ENCODE measurements at regions not wholly inside any gene's neighbourhood (a gene's known extent, or its start where the extent isn't known, plus 50 kb on each side); places are given as distances from the start of the nearest gene placed in this dataset.
"Not testable (repeated sequence)": the region's sequence is repeated elsewhere in the genome, so short reads cannot be mapped to it uniquely, and the experiment has no call there.

- DNase-seq, result not testable (repeated sequence)
These were observed 235.4 kb upstream of the SULF2 start for GRCh38 chr20:48020696-48021095.

GRCh38 chr20:48019940-48020339 lies 234.7 kb upstream of the SULF2 start:
- DNase-seq, result no peak

GRCh38 chr20:48019496-48019895 lies 234.2 kb upstream of the SULF2 start:
- DNase-seq, result no peak

GRCh38 chr20:48018851-48019250 lies 233.6 kb upstream of the SULF2 start:
- DNase-seq, result not testable (repeated sequence)

GRCh38 chr20:48017992-48018391 lies 232.7 kb upstream of the SULF2 start:
- no peak for DNase-seq

GRCh38 chr20:48017509-48017908 lies 232.2 kb upstream of the SULF2 start:
- DNase-seq, result no peak

GRCh38 chr20:48015943-48016723 lies 230.9 kb upstream of the SULF2 start:
- no peak for DNase-seq

GRCh38 chr20:48015141-48015910 lies 230.0 kb upstream of the SULF2 start:
- no peak for DNase-seq

GRCh38 chr20:48012401-48012974 lies 227.2 kb upstream of the SULF2 start:
- no peak for DNase-seq

GRCh38 chr20:48011025-48011424 lies 225.7 kb upstream of the SULF2 start:
- DNase-seq, result no peak

- DNase-seq, result no peak
These were observed 225.3 kb upstream of the SULF2 start for GRCh38 chr20:48010623-48011022.

GRCh38 chr20:48008850-48009515 lies 223.7 kb upstream of the SULF2 start:
- no peak for DNase-seq

- DNase-seq, result no peak
These were observed 222.1 kb upstream of the SULF2 start for GRCh38 chr20:48007351-48007750.

- DNase-seq, result no peak
These were observed 221.0 kb upstream of the SULF2 start for GRCh38 chr20:48006036-48006833.

- no peak for DNase-seq
These were observed 217.7 kb upstream of the SULF2 start for GRCh38 chr20:48003021-48003420.

GRCh38 chr20:48002517-48002970 lies 217.3 kb upstream of the SULF2 start:
- no peak for DNase-seq

- no peak for DNase-seq
These were observed 213.9 kb upstream of the SULF2 start for GRCh38 chr20:47999166-47999565.

- DNase-seq, result no peak
These were observed 213.5 kb upstream of the SULF2 start for GRCh38 chr20:47998736-47999135.

- DNase-seq, result no peak
These were observed 210.4 kb upstream of the SULF2 start for GRCh38 chr20:47995661-47996060.

- DNase-seq, result no peak
These were observed 208.5 kb upstream of the SULF2 start for GRCh38 chr20:47993817-47994216.

- DNase-seq, result no peak
These were observed 207.9 kb upstream of the SULF2 start for GRCh38 chr20:47993035-47993755.

All from activated CD4-positive, alpha-beta T cell treated with anti-CD3 and anti-CD28 coated beads, Interleukin-2, amount 50 U/mL, for 4 hours (primary cell).